SK-N-SH (cell line): ENCODE measurements at regions not wholly inside any gene's neighbourhood (a gene's known extent, or its start where the extent isn't known, plus 50 kb on each side); places are given as distances from the start of the nearest gene placed in this dataset.

Source experiments
- CTCF ChIA-PET: fragments of 300-600, 350-600 bp; formaldehyde crosslinking; extraction: SDS; loops from one replicate; lab custom pipeline; 2021; lab: Yijun Ruan, JAX
- POLR2A ChIA-PET: fragments of 350-600 bp; sonication (Branson Sonifier 250); formaldehyde crosslinking; extraction: SDS; loops from one replicate; lab custom pipeline; 2020; ENCODE audit warnings: antibody characterized with exemption, inconsistent platforms; lab: Yijun Ruan, JAX
- DNase-seq: peaks from one replicate; pipeline ENCODE4 v3.0.0; 2012
- H2AFZ ChIP-seq: fragments of 200-600 bp; sonication (generic); 2 replicates; pipeline ENCODE4 v1.8.1; 2016; ENCODE audit warnings: antibody characterized with exemption, mild to moderate bottlenecking, low read depth
- H3F3A ChIP-seq: fragments of 200-600 bp; sonication (generic); replicated peaks from 2 replicates; pipeline ENCODE3; 2016; ENCODE audit warnings: antibody characterized with exemption, mild to moderate bottlenecking; ENCODE audit not compliant: insufficient read depth
- H3K27ac ChIP-seq, 2 experiments: fragments of 200-500 bp in 1 of 2; fragments of 200-600 bp in 1 of 2; sonication (Bioruptor generic) in 1 of 2; sonication (generic), shearing (Covaris generic) in 1 of 2; 2 replicates each; pipeline versions ENCODE4 v1.5.1 to v1.6.1; 2014 to 2016; ENCODE audit warnings: low read depth in 2 of 2, inconsistent platforms in 1 of 2, low read length in 1 of 2, mild to moderate bottlenecking in 1 of 2, mixed read lengths in 1 of 2
- H3K27me3 ChIP-seq: fragments of 200-600 bp; sonication (generic), shearing (Covaris generic); 2 replicates; pipeline ENCODE4 v1.6.1; 2016; ENCODE audit warnings: mixed run types; ENCODE audit not compliant: insufficient read depth
- H3K36me3 ChIP-seq, 2 experiments: fragments of 200-500 bp in 1 of 2; fragments of 200-600 bp in 1 of 2; sonication (Bioruptor generic) in 1 of 2; sonication (generic) in 1 of 2; replicated peaks in 1 of 2; 2 replicates each; pipeline versions ENCODE3 to v1.5.1; 2014 to 2016; ENCODE audit warnings: low read length in 1 of 2, mild to moderate bottlenecking in 1 of 2; ENCODE audit not compliant: insufficient read depth in 2 of 2, control insufficient read depth in 1 of 2
- H3K4me1 ChIP-seq, 2 experiments: fragments of 200-500 bp in 1 of 2; fragments of 200-600 bp in 1 of 2; sonication (Bioruptor generic) in 1 of 2; sonication (generic), shearing (Covaris generic) in 1 of 2; 2 replicates each; pipeline versions ENCODE4 v1.5.1 to v1.6.1; 2014 to 2016; ENCODE audit warnings: low read depth in 1 of 2, low read length in 1 of 2, mixed run types in 1 of 2; ENCODE audit not compliant: insufficient read depth in 2 of 2, control insufficient read depth in 1 of 2
- H3K4me2 ChIP-seq: fragments of 200-600 bp; sonication (generic), shearing (Covaris generic); 2 replicates; pipeline ENCODE4 v1.6.1; 2017; ENCODE audit warnings: mixed run types
- H3K4me3 ChIP-seq, 2 experiments: fragments of 200-500 bp in 1 of 2; fragments of 200-600 bp in 1 of 2; sonication (Bioruptor generic) in 1 of 2; sonication (generic), shearing (Covaris generic) in 1 of 2; 2 replicates each; pipeline versions ENCODE4 v1.5.1 to v1.8.1; 2014 to 2016; ENCODE audit warnings: low read depth in 2 of 2, inconsistent platforms in 1 of 2, low read length in 1 of 2, mild to moderate bottlenecking in 1 of 2, mixed read lengths in 1 of 2, moderate library complexity in 1 of 2
- H3K79me2 ChIP-seq: fragments of 200-600 bp; sonication (generic); 2 replicates; pipeline ENCODE4 v1.8.1; 2017; ENCODE audit warnings: mild to moderate bottlenecking; ENCODE audit not compliant: insufficient read depth
- H3K9ac ChIP-seq: fragments of 200-600 bp; sonication (generic); 2 replicates; pipeline ENCODE4 v1.6.1; 2017; ENCODE audit warnings: mixed run types
- H3K9me2 ChIP-seq: fragments of 200-600 bp; sonication (generic); 2 replicates; pipeline ENCODE4 v1.6.1; 2017; ENCODE audit warnings: mixed run types
- H3K9me3 ChIP-seq: fragments of 200-600 bp; sonication (generic); 2 replicates; pipeline ENCODE4 v1.6.1; 2017; ENCODE audit warnings: mixed run types, mild to moderate bottlenecking, moderate library complexity
- H4K20me1 ChIP-seq: fragments of 200-600 bp; sonication (generic); 2 replicates; pipeline ENCODE4 v1.6.1; 2017; ENCODE audit warnings: mild to moderate bottlenecking, mixed run types; ENCODE audit not compliant: insufficient read depth
- EZH2phosphoT487 ChIP-seq: fragments of 200-600 bp; sonication (generic); IDR thresholded peaks from 2 replicates; pipeline ENCODE4 v1.6.1; 2017; ENCODE audit warnings: low read depth, mixed run types, mild to moderate bottlenecking, antibody characterized with exemption, moderate library complexity, borderline replicate concordance
- FOXJ3 ChIP-seq: sonication (generic); formaldehyde crosslinking; IDR thresholded peaks from 2 replicates; pipeline ENCODE4 v1.5.1; 2020; ENCODE audit warnings: mild to moderate bottlenecking, missing genetic modification reagents
- FOXM1 ChIP-seq: IDR thresholded peaks from 2 replicates; pipeline ENCODE4 v1.4.0; 2012; ENCODE audit warnings: low read depth, mild to moderate bottlenecking
- GABPA ChIP-seq: IDR thresholded peaks from 2 replicates; pipeline ENCODE4 v1.4.0; 2012; ENCODE audit warnings: low read depth, mild to moderate bottlenecking
- GATA2 ChIP-seq: sonication (generic); formaldehyde crosslinking; IDR thresholded peaks from 2 replicates; pipeline ENCODE4 v1.5.0; 2020; ENCODE audit warnings: mild to moderate bottlenecking, missing genetic modification reagents
- IRF3 ChIP-seq: fragments of 150-350 bp; IDR thresholded peaks from 2 replicates; pipeline ENCODE4 v1.6.1; 2016; ENCODE audit warnings: mild to moderate bottlenecking, low read depth, low read length
- JUND ChIP-seq: IDR thresholded peaks from 2 replicates; pipeline ENCODE4 v1.4.0; 2012
- NRF1 ChIP-seq: IDR thresholded peaks from 2 replicates; pipeline ENCODE4 v1.6.1; 2012; ENCODE audit warnings: low read depth, mild to moderate bottlenecking, low read length
- POLR2AphosphoS5 ChIP-seq: IDR thresholded peaks from 2 replicates; pipeline ENCODE4 v1.6.1; 2012; ENCODE audit warnings: low read depth, low read length
- RAD21 ChIP-seq: IDR thresholded peaks from 2 replicates; pipeline ENCODE4 v1.6.1; 2012; ENCODE audit warnings: mild to moderate bottlenecking, low read length
- RXRA ChIP-seq: IDR thresholded peaks from 2 replicates; pipeline ENCODE4 v1.4.0; 2012; ENCODE audit warnings: low read depth, mild to moderate bottlenecking, borderline replicate concordance
- SIN3A ChIP-seq: IDR thresholded peaks from 2 replicates; pipeline ENCODE4 v1.6.1; 2012; ENCODE audit warnings: low read depth, mild to moderate bottlenecking, low read length, moderate library complexity, borderline replicate concordance
- TAF1 ChIP-seq: IDR thresholded peaks from 2 replicates; pipeline ENCODE4 v1.6.1; 2012; ENCODE audit warnings: low read depth, mild to moderate bottlenecking, low read length, moderate library complexity, borderline replicate concordance
- TEAD4 ChIP-seq: IDR thresholded peaks from 2 replicates; pipeline ENCODE4 v1.4.0; 2012; ENCODE audit warnings: mild to moderate bottlenecking, borderline replicate concordance; ENCODE audit not compliant: insufficient read depth
- WGBS: methylation state at CpG from one replicate; pipeline ENCODE4 v1.1.6; 2017; ENCODE audit warnings: low lambda C conversion rate; 5-methylcytosine and 5-hydroxymethylcytosine counted together
- TF ChIP-seq, protein P1 (sequence below): fragments of 200-600 bp; sonication (generic); IDR thresholded peaks from 2 replicates; pipeline ENCODE4 v1.6.1; 2017; ENCODE audit warnings: antibody characterized with exemption, mild to moderate bottlenecking, moderate library complexity
- TF ChIP-seq, protein P2 (sequence below): fragments of 150-350 bp; IDR thresholded peaks from 2 replicates; pipeline ENCODE4 v1.6.1; 2017; ENCODE audit warnings: antibody characterized with exemption, low read length, low read depth, borderline replicate concordance

GRCh38 chr4:181825564-181825963 is 417.6 kb upstream of the TENM3 start:
- no peaks in the 10 kb centered on the region for H3K79me2 ChIP-seq
- no peak overlapping the region for H3K4me2 ChIP-seq
- peaks cover 3 to 10% of the 10 kb centered on the region in 2 experiments; a peak in 3 of 4 replicates for H3K4me1 ChIP-seq
- CTCF ChIA-PET, result no interaction called here
- H3K27ac ChIP-seq, result no peak overlapping the region
- no peaks in the 10 kb centered on the region for H3F3A ChIP-seq
- no peaks in the 10 kb centered on the region for H3K27me3 ChIP-seq
- POLR2A ChIA-PET, result no interaction called here
- H3K9me2 ChIP-seq, result no peaks in the 10 kb centered on the region
- no peak for DNase-seq
- no peak overlapping the region for H3K9ac ChIP-seq
- WGBS, result 87% methylated on average over 2 of the region's 2 CpGs
- no peaks in the 10 kb centered on the region for H3K9me3 ChIP-seq
- TF ChIP-seq GATA2 (CRISPR knock-in tag), result no peak
- TF ChIP-seq IRF3, result no peak
- no peak for TF ChIP-seq FOXJ3 (CRISPR knock-in tag)
- no peak for TF ChIP-seq GABPA
- TF ChIP-seq POLR2AphosphoS5, result no peak
- TF ChIP-seq, all 33 proteins: peak for 0
- Histone ChIP-seq H3K36me3 (no peaks in the 10 kb centered on the region), H3K4me3 (no peak overlapping the region), H2AFZ (no peak overlapping the region), H4K20me1 (no peaks in the 10 kb centered on the region)

GRCh38 chr4:181827246-181827645 is 416.0 kb upstream of the TENM3 start:
- no peak for TF ChIP-seq GABPA

DNA sequence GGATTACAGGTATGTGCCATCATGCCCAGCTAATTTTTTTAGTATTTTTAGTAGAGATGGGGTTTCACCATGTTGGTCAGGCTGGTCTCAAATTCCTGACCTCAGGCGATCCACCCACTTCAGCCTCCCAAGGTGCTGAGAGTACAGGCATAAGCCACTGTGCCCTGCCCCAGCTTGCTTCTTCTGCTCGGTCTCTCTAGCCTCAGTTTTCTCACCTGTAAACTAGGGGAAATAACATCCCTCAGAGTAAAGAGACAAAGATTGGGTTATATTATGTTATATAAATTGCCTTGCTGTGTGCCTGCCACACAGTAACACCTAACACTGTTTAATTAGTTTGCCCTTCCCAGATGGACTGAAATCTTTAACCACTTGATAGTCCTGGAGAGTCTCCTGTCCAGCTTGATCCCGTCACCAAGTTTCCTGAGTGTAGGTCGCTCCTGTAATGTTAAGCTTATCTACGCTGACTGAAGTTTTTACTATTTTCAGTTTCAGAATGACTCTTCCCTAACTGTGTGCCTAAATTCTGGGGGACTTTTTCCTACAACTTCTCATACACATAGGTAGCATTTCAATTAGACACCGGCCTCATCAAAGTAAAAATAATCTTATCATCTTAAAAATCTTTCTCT is 412.7 kb upstream of the TENM3 start:
- H3K9me2 ChIP-seq, result no peaks in the 10 kb centered on the region
- no peaks in the 10 kb centered on the region for H3K79me2 ChIP-seq
- DNase-seq, result no peak
- H3K36me3 ChIP-seq, result no peaks in the 10 kb centered on the region
- no peak overlapping the region for H3K4me2 ChIP-seq
- no peaks in the 10 kb centered on the region for H3F3A ChIP-seq
- ChIA-PET CTCF (interaction anchor here (0.9 kb wide), 2 partner anchors 8 to 12 kb away, joined by 3 read pairs; no protein-coding TSS in a partner anchor), POLR2A (no interaction called here)
- H3K9ac ChIP-seq, result no peak overlapping the region
- H3K27me3 ChIP-seq, result no peaks in the 10 kb centered on the region; the same call in 1 of the 2 replicates
- no peak overlapping the region for H3K4me3 ChIP-seq
- H2AFZ ChIP-seq, result no peak overlapping the region
- 59% methylated on average over 6 of the region's 6 CpGs for WGBS
- H3K4me1 ChIP-seq, result no peaks in the 10 kb centered on the region
- H4K20me1 ChIP-seq, result no peaks in the 10 kb centered on the region
- no peak overlapping the region for H3K27ac ChIP-seq
- no peaks in the 10 kb centered on the region for H3K9me3 ChIP-seq
- TF ChIP-seq FOXJ3 (CRISPR knock-in tag), result no peak
- no peak for TF ChIP-seq IRF3
- TF ChIP-seq NRF1, result no peak
- no peak for TF ChIP-seq GATA2 (CRISPR knock-in tag)
- no peak for TF ChIP-seq TAF1
- no peak for TF ChIP-seq EZH2phosphoT487
- TF ChIP-seq TEAD4, result no peak
- no peak for TF ChIP-seq FOXM1
- no peak for TF ChIP-seq JUND
- TF ChIP-seq RXRA, result no peak
- TF ChIP-seq, protein P1, sequence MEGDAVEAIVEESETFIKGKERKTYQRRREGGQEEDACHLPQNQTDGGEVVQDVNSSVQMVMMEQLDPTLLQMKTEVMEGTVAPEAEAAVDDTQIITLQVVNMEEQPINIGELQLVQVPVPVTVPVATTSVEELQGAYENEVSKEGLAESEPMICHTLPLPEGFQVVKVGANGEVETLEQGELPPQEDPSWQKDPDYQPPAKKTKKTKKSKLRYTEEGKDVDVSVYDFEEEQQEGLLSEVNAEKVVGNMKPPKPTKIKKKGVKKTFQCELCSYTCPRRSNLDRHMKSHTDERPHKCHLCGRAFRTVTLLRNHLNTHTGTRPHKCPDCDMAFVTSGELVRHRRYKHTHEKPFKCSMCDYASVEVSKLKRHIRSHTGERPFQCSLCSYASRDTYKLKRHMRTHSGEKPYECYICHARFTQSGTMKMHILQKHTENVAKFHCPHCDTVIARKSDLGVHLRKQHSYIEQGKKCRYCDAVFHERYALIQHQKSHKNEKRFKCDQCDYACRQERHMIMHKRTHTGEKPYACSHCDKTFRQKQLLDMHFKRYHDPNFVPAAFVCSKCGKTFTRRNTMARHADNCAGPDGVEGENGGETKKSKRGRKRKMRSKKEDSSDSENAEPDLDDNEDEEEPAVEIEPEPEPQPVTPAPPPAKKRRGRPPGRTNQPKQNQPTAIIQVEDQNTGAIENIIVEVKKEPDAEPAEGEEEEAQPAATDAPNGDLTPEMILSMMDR, result no peak
- no peak for TF ChIP-seq RAD21
- TF ChIP-seq SIN3A, result no peak
- TF ChIP-seq, protein P2, sequence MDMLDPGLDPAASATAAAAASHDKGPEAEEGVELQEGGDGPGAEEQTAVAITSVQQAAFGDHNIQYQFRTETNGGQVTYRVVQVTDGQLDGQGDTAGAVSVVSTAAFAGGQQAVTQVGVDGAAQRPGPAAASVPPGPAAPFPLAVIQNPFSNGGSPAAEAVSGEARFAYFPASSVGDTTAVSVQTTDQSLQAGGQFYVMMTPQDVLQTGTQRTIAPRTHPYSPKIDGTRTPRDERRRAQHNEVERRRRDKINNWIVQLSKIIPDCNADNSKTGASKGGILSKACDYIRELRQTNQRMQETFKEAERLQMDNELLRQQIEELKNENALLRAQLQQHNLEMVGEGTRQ, result no peak

More at GRCh38 chr4:181827246-181827645, 416.0 kb upstream of the TENM3 start:
- Histone ChIP-seq H3K9me2 (no peaks in the 10 kb centered on the region), H3K27ac (no peak overlapping the region), H2AFZ (no peak overlapping the region), H3K9me3 (no peaks in the 10 kb centered on the region), H4K20me1 (no peaks in the 10 kb centered on the region), H3K4me1 (peaks cover 2 to 3% of the 10 kb centered on the region in 2 experiments; a peak in 2 of 4 replicates), H3K36me3 (no peaks in the 10 kb centered on the region), H3K27me3 (no peaks in the 10 kb centered on the region), H3K4me3 (no peak overlapping the region), H3K79me2 (no peaks in the 10 kb centered on the region), H3K9ac (no peak overlapping the region), H3K4me2 (no peak overlapping the region), H3F3A (no peaks in the 10 kb centered on the region)
- CTCF ChIA-PET, result interaction anchor here (0.6 to 1.0 kb wide), 2 partner anchors 12 to 518 kb away, joined by 3 read pairs; no protein-coding TSS in a partner anchor
- POLR2A ChIA-PET, result no interaction called here
- no peak for DNase-seq
- 73% methylated on average over 6 of the region's 9 CpGs for WGBS
